Skeletal muscle cell (primary cell): ENCODE measurements at regions not wholly inside any gene's neighbourhood (a gene's known extent, or its start where the extent isn't known, plus 50 kb on each side); places are given as distances from the start of the nearest gene placed in this dataset.
"Not testable (repeated sequence)": the region's sequence is repeated elsewhere in the genome, so short reads cannot be mapped to it uniquely, and the experiment has no call there.

Source experiments
- DNase-seq: peaks from one replicate; pipeline ENCODE4 v3.0.0-alpha.2; 2010; ENCODE audit warnings: low read depth
- H3K4me3 ChIP-seq: 2 replicates; pipeline ENCODE4 v1.5.1; 2011; ENCODE audit warnings: low read depth, mild to moderate bottlenecking, control low read depth, low read length, moderate library complexity

DNA sequence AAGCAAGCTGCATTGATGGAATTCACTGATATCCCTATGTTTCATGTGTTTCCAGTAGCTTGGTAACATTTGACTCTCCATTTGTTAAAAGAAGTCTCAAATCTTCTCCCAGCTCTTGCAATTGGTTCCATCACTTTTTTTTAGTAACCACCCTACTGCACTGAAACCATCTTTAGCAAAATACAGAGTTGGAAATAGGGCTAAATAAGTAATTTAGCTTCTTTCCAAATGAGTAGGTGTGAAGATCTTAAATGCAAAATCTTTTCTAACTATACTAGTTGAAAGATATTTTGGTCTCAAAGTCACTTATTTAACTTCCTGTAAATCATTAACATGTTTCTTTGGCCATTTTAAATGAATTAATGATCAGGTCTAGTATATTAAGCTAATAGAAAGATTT is 138.1 kb downstream of the DIRAS2 start:
- no peak overlapping the region for H3K4me3 ChIP-seq
- no peak for DNase-seq

DNA sequence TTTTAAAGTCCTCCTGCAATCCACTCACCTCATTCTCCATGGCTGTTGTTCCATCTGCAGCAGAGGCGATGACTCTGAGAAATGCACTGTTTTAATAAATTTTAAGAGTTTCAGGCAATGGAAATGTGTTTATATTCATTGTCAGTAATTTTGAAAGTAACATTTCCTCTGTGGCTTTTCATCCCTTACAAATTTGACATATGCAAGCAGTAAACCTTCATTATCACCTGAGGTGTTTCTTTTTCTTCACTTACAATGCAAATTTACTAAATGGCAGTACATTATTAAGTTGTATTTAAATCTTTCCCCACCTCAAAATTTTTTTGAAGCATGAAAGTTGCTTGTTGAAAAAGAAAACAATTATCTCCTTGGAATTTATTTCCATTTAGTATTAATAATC is 136.9 kb downstream of the DIRAS2 start:
- H3K4me3 ChIP-seq, result no peak overlapping the region
- no peak for DNase-seq

DNA sequence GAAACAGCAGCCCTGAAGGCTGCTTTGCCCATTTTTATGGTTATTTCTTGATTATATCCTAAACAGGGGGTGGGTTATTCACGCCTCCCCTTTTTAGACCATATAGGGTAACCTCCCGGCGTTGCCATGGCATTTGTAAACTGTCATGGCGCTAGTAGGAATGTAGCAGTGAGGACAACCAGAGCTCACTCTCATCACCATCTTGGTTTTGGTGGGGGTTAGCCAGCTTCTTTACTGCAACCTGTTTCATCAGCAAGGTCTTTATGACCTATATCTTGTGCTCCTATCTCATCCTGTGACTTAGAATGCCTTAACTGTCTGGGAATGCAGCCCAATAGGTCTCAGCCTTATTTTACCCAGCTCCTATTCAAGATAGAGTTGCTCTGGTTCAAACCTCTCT is 136.2 kb downstream of the DIRAS2 start:
- not testable (repeated sequence) for H3K4me3 ChIP-seq, DNase-seq

DNA sequence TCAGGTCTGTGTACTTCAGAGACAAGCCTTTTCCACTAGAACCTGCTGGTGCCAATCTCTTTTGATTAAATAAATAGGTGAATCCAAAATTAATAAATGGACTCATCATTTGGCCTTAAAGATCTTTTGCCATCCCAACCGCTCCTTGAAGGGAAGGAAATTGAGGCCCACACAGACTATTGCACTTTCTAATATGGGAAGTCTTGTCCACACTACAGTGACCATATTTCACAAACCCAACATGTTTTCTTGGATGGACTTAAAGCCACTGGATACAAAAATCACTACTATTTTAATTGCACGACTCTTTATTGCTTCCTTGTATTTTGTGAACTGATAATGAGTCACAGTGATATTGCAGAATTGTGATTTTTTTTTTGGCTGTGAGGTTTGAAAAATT is 135.0 kb downstream of the DIRAS2 start:
- no peak for DNase-seq

DNA sequence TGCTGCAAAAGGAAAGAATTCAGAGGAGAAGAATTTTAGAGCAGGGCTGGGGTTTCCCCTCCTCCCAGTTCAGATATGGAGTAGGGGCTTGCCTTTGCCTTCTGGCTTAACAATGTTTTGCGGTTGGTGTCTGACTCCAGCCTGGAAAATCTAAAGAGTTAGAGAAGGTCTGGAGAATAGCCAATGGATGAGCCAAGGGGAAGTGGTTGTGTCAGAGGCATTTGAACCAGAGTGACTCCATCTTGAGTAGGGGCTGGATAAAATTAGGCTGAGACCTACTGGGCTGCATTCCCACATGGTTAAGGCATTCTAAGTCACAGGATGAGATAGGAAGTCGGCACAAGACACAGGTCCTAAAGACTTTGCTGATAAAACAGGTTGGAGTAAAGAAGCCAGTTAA is 133.7 kb downstream of the DIRAS2 start:
- no peak for DNase-seq
- no peak overlapping the region for H3K4me3 ChIP-seq

More for the DNA sequence above, 135.0 kb downstream of the DIRAS2 start:
- H3K4me3 ChIP-seq, result no peak overlapping the region

DNA sequence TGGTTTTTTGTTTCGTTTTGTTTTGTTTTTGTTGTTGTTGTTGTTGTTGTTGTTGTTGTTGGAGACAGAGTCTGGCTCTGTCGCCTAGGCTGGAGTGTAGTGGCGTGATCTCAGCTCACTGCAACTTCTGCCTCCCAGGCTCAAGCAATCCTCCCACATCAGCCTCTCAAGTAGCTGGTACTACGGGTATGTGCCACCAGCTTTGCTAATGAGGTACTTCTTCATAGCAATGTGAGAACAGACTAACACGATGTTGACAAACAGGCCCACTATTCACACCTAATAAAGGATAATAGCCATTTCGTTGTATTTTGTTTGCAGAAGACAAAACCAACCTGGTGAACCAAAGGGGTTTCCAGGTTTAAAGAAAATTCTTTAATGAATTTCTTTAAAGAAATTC is 130.9 kb downstream of the DIRAS2 start:
- DNase-seq, result no peak
- H3K4me3 ChIP-seq, result no peak overlapping the region

DNA sequence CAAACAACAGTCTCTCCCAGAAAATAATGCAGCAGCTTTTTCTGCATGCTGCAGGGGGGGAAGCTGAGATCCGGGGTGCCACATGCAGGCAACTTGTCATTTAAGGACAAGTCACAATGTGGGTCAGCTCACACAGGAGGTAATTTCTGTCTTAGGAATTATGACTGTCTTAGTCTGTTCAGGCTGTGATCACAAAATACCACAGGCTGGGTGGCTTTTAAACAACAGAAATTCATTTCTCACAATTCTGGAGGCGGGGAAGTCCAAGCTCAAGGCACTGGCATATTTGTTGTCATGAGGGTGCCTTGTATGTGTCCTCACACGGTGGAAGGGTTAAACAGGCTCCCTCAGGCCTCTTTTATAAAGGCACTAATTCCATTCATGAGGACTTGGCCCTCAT is 127.7 kb downstream of the DIRAS2 start:
- no peak overlapping the region for H3K4me3 ChIP-seq
- DNase-seq, result no peak

DNA sequence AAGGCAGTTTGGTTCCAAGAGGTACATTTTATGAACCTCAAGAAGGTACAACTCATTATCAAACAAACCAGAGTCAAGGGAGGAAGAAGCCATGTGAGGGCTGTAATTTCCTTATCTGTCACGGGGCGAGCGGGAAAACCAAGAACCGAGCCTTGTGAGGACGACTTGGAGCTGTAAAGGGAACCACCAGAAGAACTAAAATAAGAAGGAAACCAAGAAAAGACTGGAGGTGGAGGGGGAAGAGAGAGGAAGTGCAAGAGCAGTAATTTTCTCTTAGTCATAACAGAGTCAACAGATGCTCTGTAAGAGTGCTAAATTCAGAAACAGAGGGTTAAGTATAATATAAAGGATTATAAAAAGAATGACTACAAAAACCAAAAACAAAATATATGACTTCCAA is 127.1 kb downstream of the DIRAS2 start:
- DNase-seq, result no peak
- no peak overlapping the region for H3K4me3 ChIP-seq

DNA sequence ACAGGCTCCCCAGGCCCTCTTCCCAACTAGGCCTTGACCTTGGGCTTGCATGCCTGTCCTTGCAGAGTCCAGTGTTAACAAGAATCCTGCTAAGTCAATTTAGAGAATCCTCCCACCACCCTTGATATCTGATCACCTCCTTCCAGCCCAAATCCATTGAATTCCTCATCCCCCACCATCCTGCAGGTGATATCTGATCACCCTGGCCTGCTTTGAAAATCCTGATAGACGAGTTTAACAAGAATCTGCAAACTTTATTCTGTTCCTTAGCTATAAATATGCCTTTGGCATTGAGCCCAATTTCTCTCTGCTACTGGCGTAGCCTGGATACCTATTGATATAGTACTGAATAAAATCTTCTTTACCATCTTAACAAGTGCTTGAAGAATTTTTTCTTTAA is 125.5 kb downstream of the DIRAS2 start:
- DNase-seq, result no peak
- H3K4me3 ChIP-seq, result no peak overlapping the region

DNA sequence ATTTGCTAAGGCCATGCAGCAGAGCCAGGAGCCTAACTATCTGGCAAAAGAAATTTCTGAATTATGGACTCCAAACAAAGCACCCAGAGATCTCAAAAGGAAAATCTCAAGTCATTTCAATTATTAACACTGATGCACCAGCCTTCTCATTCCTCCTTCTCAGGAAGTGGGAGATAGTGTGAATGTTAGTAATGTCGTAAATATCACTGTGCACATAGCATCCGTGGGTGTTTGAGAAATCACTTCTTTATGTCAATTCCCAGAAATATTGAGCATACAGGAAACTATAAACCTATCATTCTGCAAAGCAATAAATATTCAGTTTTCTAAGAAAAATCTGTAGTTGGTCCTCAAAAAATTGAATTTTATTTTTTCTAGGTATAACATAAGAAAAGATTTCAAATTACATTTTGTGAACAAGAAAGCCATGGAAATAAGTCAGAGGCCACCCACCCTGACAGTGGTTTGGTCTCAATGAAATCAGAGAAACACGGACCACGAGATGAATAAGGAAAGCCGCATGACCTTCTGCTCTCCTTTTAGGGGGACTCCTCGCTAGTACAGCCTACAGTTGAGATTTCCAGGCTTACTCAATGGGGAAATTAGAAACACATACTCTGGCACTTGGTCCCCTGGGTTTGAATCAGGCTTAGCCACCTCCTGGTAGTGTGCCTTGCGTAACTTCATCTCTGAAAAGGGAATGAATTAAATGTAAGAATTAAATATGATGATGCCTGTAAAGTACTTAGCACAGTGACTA is 120.6 kb downstream of the DIRAS2 start:
- DNase-seq, result no peak
- H3K4me3 ChIP-seq, result no peak overlapping the region

DNA sequence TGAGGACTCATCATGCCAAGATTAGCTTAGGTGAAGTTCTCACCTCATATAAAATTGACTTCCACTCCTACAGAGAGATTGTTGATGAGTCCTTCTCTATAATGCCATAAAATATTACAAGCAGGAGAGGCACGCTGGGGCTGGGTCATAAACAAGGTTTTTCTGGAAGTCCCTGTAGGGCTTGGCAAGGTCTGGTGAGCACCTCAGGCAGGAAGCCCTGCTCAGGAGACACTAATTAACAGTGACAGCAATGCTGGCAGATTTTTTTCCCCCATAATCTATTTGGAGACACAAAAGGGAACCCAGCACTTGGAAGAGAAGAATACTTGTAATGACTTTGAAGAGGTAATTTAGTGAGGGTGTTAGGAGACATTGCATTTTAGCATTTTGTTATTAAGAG is 118.7 kb downstream of the DIRAS2 start:
- H3K4me3 ChIP-seq, result no peak overlapping the region
- DNase-seq, result no peak

DNA sequence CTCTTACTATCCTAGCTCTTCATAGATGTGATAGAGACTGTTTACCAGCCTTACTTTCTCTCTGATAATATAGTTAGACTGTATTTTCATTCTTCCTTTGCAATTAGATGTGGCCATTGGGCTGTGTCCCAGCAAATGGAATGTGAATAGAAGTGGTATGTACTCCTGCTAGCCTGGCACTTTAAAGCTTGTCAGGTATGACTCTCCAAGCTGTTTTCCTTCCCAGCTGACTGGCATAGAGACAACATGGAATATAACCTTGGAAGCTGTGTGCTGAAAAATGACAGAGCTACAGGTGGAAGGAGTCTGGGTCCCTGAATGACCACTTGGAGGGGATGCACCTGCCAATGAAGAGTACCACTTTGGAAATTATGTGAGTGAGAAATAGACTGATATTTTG is 116.2 kb downstream of the DIRAS2 start:
- no peak for DNase-seq

DNA sequence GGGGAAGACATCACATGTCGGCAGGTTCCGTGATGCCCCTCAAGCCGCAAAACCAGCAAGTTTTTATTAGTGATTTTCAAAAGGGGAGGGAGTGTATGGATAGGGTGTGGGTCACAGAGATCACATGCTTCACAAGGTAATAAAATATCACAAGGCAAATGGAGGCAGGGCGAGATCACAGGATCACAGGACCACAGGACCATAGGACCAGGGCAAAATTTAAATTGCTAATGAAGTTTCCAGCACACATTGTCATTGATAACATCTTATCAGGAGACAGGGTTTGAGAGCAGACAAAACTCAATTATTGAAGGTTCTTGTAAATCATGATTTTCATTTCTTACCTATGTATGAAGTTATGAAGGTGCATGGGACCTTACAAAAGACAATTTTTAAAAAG is 106.5 kb downstream of the DIRAS2 start:
- H3K4me3 ChIP-seq, DNase-seq: not testable (repeated sequence)

More for the DNA sequence above, 116.2 kb downstream of the DIRAS2 start:
- H3K4me3 ChIP-seq, result no peak overlapping the region

DNA sequence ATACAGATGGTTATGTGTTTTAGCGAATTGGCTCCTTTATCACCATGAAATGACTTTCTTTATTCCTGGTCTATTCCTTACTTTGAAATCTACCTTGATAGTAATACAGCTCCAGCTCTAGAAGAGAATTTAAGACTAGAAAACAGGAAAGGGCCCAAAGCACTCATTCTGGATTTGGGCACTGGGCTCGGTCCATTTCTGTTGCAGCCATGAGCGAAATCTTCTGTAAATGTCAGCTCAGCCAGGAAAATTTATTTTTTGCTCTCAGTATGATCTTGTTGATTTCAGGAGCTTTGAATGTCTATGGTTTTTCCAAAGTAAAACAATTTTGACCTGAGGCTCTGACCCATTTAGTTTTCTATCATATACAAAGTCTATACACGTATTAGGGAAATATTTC is 104.1 kb downstream of the DIRAS2 start:
- no peak overlapping the region for H3K4me3 ChIP-seq
- no peak for DNase-seq

DNA sequence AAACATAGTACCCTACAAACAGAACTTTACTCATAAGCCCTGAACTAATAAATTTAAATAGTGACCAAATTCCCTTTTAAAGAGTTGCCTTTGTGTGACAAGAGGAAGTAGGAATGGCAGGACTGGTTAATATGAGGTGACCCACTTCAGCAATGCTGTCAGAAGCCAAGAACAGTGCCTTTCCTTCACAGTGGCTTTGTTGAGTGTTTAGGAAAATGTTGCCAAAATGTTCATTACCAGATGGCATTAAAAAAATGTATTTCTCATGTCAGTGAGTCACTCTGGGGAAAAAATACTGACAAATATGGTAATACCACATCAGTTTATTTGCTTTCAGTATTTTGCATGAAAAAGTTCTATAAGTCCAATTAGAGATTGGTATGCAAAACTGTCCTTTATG is 103.3 kb downstream of the DIRAS2 start:
- DNase-seq, result no peak

DNA sequence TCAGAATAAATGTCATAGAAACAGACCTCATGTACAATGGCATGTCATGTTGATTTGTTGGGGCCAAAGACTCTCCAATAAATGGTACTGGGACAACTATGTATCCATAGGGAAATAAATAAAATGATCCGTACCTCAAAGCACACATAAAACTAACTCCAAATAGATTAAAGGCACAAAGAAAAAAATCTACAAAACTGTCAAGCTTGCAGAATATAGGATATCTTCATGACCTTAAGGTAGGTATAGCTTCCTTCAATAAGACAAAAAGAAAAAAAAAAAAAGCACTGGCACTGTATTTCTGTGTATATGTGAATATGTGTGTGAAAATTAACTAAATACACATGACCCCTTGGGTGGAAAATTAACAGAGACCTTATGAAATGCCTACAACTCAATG is 101.9 kb downstream of the DIRAS2 start:
- DNase-seq, result no peak
- no peak overlapping the region for H3K4me3 ChIP-seq

More for the DNA sequence above, 103.3 kb downstream of the DIRAS2 start:
- no peak overlapping the region for H3K4me3 ChIP-seq

DNA sequence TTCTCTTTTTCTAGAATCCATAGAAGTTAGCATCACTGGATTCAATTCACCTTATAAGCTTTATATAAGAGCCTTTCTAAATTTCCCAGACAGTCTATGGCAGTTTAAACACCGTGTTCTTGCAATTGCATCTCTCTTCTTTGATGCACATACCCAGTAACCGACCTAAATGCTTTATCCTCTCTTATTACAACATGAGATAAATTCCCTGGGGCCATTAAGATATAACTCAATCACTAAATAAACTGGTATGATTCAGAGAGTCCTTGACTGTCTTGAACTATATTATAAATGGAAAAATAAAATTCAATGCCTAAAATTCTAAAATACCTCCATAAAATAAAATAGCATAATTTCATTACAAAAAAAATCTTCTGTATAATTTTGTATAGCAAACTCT is 98.1 kb downstream of the DIRAS2 start:
- no peak for DNase-seq
- no peak overlapping the region for H3K4me3 ChIP-seq

DNA sequence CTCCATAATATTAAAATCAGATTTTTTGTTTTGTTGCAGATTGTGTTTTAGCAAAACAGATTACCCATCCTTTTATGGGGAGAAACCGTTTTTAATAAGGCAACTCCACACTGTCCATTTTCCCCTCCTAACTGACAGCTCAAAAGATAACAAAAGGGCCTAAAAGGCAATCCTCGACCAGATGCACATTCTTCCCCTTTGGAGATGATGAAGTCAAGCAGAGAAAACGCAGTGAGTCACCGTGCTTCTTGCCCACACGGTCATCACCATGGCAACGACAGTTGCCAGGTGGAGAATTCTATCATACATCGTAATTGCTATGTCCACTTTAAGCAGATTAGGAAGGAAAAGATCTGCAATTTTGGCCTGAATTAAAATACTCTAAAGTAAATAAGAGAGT is 96.4 kb downstream of the DIRAS2 start:
- peak; percentile 71 for DNase-seq
- H3K4me3 ChIP-seq, result no peak overlapping the region

DNA sequence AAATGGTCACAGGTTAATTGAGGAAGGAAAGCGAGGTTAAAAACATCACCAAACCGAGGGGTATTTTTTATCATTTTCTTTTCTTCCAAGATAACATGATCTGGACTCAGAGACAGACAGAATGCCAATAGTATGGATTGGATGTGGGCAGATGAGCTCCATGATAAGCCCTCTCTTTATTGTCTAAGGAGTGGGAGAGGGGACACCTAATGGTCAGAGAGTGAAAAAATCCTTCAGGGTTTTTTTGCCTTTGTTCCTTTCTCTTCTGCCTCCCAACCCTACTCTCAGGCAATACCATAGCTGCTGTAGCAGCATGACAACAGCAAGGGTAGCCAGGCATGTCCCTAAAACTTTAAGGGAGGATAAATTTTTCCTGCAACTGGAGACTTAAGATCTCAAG is 94.7 kb downstream of the DIRAS2 start:
- no peak for DNase-seq
- H3K4me3 ChIP-seq, result no peak overlapping the region

DNA sequence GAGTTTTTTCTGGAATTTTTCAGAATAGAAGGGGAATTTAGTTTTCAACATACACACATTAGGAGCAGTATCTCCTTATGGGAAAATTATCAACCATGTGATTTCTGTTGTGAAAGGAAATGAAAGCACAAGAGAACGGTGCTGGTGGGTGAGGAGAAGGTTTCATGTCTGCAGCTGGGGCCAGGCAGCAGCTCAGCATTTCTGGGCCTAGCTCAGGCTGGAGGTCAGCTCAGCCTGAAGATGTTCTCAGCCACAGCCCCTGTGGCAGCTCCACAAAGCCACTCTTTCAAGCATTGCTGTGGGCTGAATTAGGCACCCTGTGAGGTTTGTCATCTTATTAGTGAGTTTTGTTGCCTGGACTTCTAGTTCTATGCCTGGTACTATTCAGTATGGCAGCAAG is 90.3 kb downstream of the DIRAS2 start:
- no peak for DNase-seq
- H3K4me3 ChIP-seq, result no peak overlapping the region

DNA sequence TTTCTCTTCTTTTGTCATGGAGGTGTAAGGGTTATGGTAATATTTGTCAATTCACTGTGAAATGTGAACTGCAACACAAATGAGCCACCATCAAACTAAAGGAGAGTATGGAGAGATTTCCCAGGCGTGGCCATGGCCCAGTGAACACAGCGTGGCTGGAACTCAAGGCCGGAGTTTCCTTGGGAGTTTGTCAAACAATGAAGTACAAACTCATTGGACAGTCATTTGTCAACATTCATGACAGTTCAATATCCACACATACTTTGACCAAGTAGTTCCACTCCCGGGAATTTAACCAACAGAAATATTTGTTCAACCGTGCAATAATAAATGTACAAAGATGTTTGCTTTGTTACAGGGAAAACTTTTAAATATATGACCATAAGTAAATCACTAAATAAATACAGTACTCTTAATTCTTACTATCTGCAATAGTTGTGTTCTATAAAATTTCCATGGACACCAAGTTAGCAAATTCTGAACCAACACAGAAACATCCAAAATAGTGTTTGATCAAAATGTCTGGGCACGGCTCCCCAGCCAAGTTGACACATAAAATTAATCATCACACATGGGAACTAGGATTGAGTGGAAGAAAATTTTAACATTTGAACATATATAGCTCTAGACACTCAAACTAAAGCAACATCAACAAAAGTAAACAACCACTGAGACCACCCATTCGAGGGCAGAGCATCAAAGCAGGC is 87.1 kb downstream of the DIRAS2 start:
- no peak for DNase-seq
- H3K4me3 ChIP-seq, result no peak overlapping the region
